Nephron (organoid): ENCODE measurements at regions not wholly inside any gene's neighbourhood (a gene's known extent, or its start where the extent isn't known, plus 50 kb on each side); places are given as distances from the start of the nearest gene placed in this dataset.

Experiments used
- H3K27ac Mint-ChIP-seq, 3 experiments: 2 replicates each; pipeline ENCODE4 v1.8.0; 2020; ENCODE audit warnings: mixed read lengths in 3 of 3, mild to moderate bottlenecking in 2 of 3, moderate library complexity in 1 of 3
- H3K27me3 Mint-ChIP-seq: 2 replicates; pipeline ENCODE4 v1.8.0; 2021; ENCODE audit warnings: low read depth, mild to moderate bottlenecking, moderate library complexity, mixed read lengths
- H3K36me3 Mint-ChIP-seq: 2 replicates; pipeline ENCODE4 v1.8.0; 2020; ENCODE audit warnings: low read depth, mixed read lengths
- H3K4me1 Mint-ChIP-seq: 2 replicates; pipeline ENCODE4 v1.8.0; 2020; ENCODE audit warnings: mixed read lengths
- H3K4me3 Mint-ChIP-seq, 3 experiments: 2 replicates each; pipeline ENCODE4 v1.8.0; 2020; ENCODE audit warnings: mild to moderate bottlenecking in 3 of 3, mixed read lengths in 3 of 3, moderate library complexity in 2 of 3
- H3K9me3 Mint-ChIP-seq: 2 replicates; pipeline ENCODE4 v1.8.0; 2020; ENCODE audit warnings: mixed read lengths
- CTCF ChIP-seq, 3 experiments: fragments of 200-600 bp; sonication (generic); IDR thresholded peaks; one replicate each; pipeline ENCODE4 v1.5.0; 2021; ENCODE audit warnings: antibody characterized with exemption in 3 of 3; ENCODE audit not compliant: unreplicated experiment in 3 of 3

DNA sequence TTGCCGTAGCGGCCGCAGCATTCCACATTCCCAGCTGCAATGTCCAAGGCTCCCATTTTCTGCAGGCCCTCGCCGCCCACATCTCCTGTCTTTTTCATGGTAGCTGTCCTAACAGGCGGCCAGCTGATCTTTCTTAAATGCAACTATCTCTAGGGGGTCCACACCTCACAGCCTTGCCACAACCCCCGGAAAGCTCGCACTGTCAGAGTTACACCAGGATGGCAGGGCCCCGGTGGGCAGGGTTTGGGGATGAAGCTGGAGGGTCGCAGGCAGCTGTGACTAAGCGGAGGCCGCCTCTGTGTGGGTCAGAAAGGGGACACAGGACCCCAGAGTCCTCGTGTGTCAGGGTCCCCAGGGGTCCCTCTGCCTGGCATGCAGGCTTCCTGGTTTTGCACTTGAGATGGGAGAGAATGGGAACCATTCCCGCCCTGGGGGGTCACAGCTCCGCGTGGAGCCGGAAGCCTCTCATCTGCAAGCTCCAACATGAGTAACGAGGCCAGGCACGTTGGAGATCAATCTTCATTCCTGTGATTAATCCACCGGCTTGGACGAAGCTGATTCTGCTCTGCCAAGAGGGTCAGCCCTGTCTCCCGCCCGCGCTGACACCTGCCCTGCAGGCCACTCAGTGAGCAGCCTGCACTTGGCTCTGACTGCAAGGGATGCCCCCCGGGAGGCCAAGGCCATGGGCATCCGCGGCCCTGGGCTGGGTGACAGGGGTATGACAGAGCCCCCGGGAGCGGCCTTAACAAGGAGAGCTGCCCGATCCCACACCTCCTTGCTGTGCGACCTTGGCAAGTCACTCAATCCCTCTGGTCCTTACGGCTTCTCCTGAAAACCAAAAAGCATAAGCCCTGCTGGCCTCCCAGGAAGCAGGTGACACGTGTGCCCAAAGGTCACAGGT is 97.9 kb downstream of the ADRA2C start:
- Mint-ChIP-seq H3K27ac (no peak overlapping the region), H3K4me3 (no peak overlapping the region), H3K9me3 (peaks cover 2% of the 10 kb centered on the region), H3K4me1 (peaks cover 7% of the 10 kb centered on the region), H3K27me3 (peaks cover 35% of the 10 kb centered on the region), H3K36me3 (no peaks in the 10 kb centered on the region)
- TF ChIP-seq CTCF (IDR thresholded peaks at IDR 0.05; ENCODE audit: unreplicated experiment in 3 of 3): no peak

GRCh38 chr4:3864742-3865721 is 98.8 kb downstream of the ADRA2C start:
- Mint-ChIP-seq H3K27ac (no peak overlapping the region), H3K4me1 (peaks cover 5% of the 10 kb centered on the region), H3K9me3 (peaks cover 2% of the 10 kb centered on the region), H3K36me3 (no peaks in the 10 kb centered on the region), H3K4me3 (no peak overlapping the region), H3K27me3 (peaks cover 41% of the 10 kb centered on the region)
- no peak for TF ChIP-seq CTCF (IDR thresholded peaks at IDR 0.05; ENCODE audit: unreplicated experiment in 3 of 3)

DNA sequence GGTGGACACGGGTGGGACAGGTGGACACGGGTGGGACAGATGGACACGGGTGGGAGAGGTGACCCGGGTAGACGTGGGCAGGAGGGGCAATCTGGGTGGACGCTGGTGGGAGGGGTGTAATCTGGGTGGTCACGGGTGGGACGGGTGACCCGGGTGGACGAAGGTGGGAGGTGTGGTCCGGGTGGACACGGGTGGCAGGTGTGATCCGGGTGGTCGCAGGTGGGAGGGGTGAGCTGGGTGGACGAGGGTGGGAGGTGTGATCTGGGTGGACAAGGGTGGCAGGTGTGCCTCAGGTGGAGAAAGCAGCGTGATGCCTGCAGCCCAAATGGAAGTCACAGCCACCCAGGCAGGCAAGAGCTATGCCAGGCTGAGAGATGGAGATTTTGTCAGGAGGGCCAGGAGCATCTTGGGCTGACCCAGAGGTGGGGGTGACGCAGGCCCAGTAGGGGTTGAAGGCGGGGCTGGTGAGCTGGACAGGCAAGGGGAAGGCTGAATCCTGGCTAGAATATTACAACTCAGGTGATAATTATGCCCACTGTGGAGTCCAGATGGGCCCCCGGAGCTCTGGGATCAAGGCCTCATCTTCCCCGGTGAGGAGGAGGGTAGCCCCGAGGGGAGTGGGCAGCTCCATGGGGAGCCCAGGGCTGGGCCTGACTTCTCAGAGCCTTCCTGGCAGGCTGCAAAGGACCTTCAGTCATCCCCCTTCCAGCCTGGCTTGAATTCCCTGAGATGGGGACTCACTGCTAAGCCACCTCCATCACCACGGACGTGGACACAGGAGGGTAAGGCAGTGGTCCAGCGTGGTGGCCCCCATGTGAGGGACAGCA is 100.0 kb downstream of the ADRA2C start:
- TF ChIP-seq CTCF (IDR thresholded peaks at IDR 0.05; ENCODE audit: unreplicated experiment in 3 of 3): no peak
- Mint-ChIP-seq H3K36me3 (no peaks in the 10 kb centered on the region), H3K4me3 (no peak overlapping the region), H3K27me3 (peaks cover 49% of the 10 kb centered on the region), H3K27ac (no peak overlapping the region), H3K9me3 (no peaks in the 10 kb centered on the region), H3K4me1 (peaks cover 5% of the 10 kb centered on the region)

- peaks cover 5% of the 10 kb centered on the region for H3K4me1 Mint-ChIP-seq
- H3K27me3 Mint-ChIP-seq: peaks cover 55% of the 10 kb centered on the region
- no peak overlapping the region for H3K4me3 Mint-ChIP-seq
- no peaks in the 10 kb centered on the region for H3K36me3 Mint-ChIP-seq
- no peak for TF ChIP-seq CTCF (IDR thresholded peaks at IDR 0.05; ENCODE audit: unreplicated experiment in 3 of 3)
- H3K9me3 Mint-ChIP-seq: no peaks in the 10 kb centered on the region
- no peak overlapping the region for H3K27ac Mint-ChIP-seq
Observed at GRCh38 chr4:3866813-3867129, 100.6 kb downstream of the ADRA2C start.

- no peak overlapping the region for H3K27ac Mint-ChIP-seq
- H3K36me3 Mint-ChIP-seq: no peaks in the 10 kb centered on the region
- peaks cover 62% of the 10 kb centered on the region for H3K27me3 Mint-ChIP-seq
- H3K9me3 Mint-ChIP-seq: no peaks in the 10 kb centered on the region
- H3K4me1 Mint-ChIP-seq: peaks cover 5% of the 10 kb centered on the region
- no peak for TF ChIP-seq CTCF (IDR thresholded peaks at IDR 0.05; ENCODE audit: unreplicated experiment in 3 of 3)
- no peak overlapping the region for H3K4me3 Mint-ChIP-seq
Observed at GRCh38 chr4:3867403-3868100, 101.4 kb downstream of the ADRA2C start.
